PC-3 (cell line): ENCODE measurements at regions not wholly inside any gene's neighbourhood (a gene's known extent, or its start where the extent isn't known, plus 50 kb on each side); places are given as distances from the start of the nearest gene placed in this dataset.

Experiments used
- ATAC-seq: fragments of 200-7000 bp; cut with Tn5 transposase; 2 replicates; pipeline ENCODE4 v1.9.1; 2020; ENCODE audit warnings: mild to moderate bottlenecking, moderate library complexity
- BruUV-seq: library from RNA; stranded (reverse); fragments of 400-500 nt; replicated peaks from 2 replicates; lab custom pipeline; 2021; lab: Mats Ljungman, UMichigan
- CTCF ChIA-PET: fragments of 300-600 bp; sonication (Branson Sonifier 250); formaldehyde crosslinking; loops from one replicate; lab custom pipeline; 2022; ENCODE audit warnings: antibody characterized with exemption; lab: Charles Lee
- POLR2A ChIA-PET: fragments of 300-600 bp; sonication (Branson Sonifier 250); formaldehyde crosslinking; loops from one replicate; lab custom pipeline; 2022; ENCODE audit warnings: antibody characterized with exemption; ENCODE audit not compliant: unreplicated experiment; lab: Charles Lee
- DNase-seq: peaks from one replicate; pipeline ENCODE4 v3.0.0-alpha.2; 2015
- H2AFZ ChIP-seq: fragments of 300-600 bp; sonication (generic); 2 replicates; pipeline ENCODE4 v1.6.0; 2016; ENCODE audit warnings: antibody characterized with exemption, low read length
- H3F3A ChIP-seq: fragments of 300-600 bp; sonication (generic); one replicate; pipeline ENCODE4 v1.6.0; 2017; ENCODE audit warnings: antibody characterized with exemption, low read length, control low read depth, mild to moderate bottlenecking; ENCODE audit not compliant: unreplicated experiment
- H3K27ac ChIP-seq: fragments of 300-600 bp; sonication (generic); 2 replicates; pipeline ENCODE4 v1.5.1; 2016; ENCODE audit warnings: mild to moderate bottlenecking, low read length
- H3K27me3 ChIP-seq: fragments of 300-600 bp; sonication (generic); 2 replicates; pipeline ENCODE4 v1.6.1; 2016; ENCODE audit warnings: low read length, mixed read lengths
- H3K36me3 ChIP-seq: fragments of 300-600 bp; sonication (generic); 2 replicates; pipeline ENCODE4 v1.6.1; 2016; ENCODE audit warnings: low read depth, mixed run types, low read length, mixed read lengths
- H3K4me1 ChIP-seq: fragments of 300-600 bp; sonication (generic); 2 replicates; pipeline ENCODE4 v1.5.1; 2016; ENCODE audit warnings: low read length; ENCODE audit not compliant: insufficient read depth
- H3K4me2 ChIP-seq: fragments of 300-600 bp; sonication (generic); 2 replicates; pipeline ENCODE4 v1.6.0; 2016; ENCODE audit warnings: low read length
- H3K4me3 ChIP-seq: fragments of 300-600 bp; sonication (generic); 2 replicates; pipeline ENCODE4 v1.5.1; 2016; ENCODE audit warnings: mild to moderate bottlenecking, low read length, mixed read lengths
- H3K79me2 ChIP-seq: fragments of 300-600 bp; sonication (generic); 2 replicates; pipeline ENCODE4 v1.6.1; 2017; ENCODE audit warnings: low read length, mixed read lengths
- H3K9ac ChIP-seq: fragments of 300-600 bp; sonication (generic); 2 replicates; pipeline ENCODE4 v1.6.0; 2016; ENCODE audit warnings: mild to moderate bottlenecking, low read length
- H3K9me2 ChIP-seq: fragments of 300-600 bp; sonication (generic); replicated peaks from 2 replicates; pipeline ENCODE4 v1.6.1; 2016; ENCODE audit warnings: mixed run types, low read length, mixed read lengths
- H3K9me3 ChIP-seq: fragments of 300-600 bp; sonication (generic); 2 replicates; pipeline ENCODE4 v1.6.1; 2016; ENCODE audit warnings: low read length, mixed read lengths
- H4K20me1 ChIP-seq: fragments of 300-600 bp; sonication (generic); 2 replicates; pipeline ENCODE4 v1.6.1; 2016; ENCODE audit warnings: low read length, mixed read lengths
- EZH2 ChIP-seq: fragments of 300-600 bp; sonication (generic); IDR thresholded peaks from one replicate; pipeline ENCODE4 v1.6.1; 2017; ENCODE audit warnings: antibody characterized with exemption, mild to moderate bottlenecking, low read length; ENCODE audit not compliant: unreplicated experiment
- EZH2phosphoT487 ChIP-seq: fragments of 300-600 bp; sonication (generic); IDR thresholded peaks from 2 replicates; pipeline ENCODE4 v1.6.1; 2018; ENCODE audit warnings: mild to moderate bottlenecking, antibody characterized with exemption, low read length, borderline replicate concordance
- intact Hi-C: fragments of 100-400 bp; cut with micrococcal nuclease; formaldehyde crosslinking; loops from 2 replicates; pipeline ENCODE4 v1.9.0; 2023
- TF ChIP-seq, protein P1 (sequence below): fragments of 300-600 bp; sonication (generic); conservative IDR thresholded peaks from 2 replicates; pipeline ENCODE4 v1.5.1; 2017; ENCODE audit warnings: antibody characterized with exemption, low read depth, mild to moderate bottlenecking, low read length

DNA sequence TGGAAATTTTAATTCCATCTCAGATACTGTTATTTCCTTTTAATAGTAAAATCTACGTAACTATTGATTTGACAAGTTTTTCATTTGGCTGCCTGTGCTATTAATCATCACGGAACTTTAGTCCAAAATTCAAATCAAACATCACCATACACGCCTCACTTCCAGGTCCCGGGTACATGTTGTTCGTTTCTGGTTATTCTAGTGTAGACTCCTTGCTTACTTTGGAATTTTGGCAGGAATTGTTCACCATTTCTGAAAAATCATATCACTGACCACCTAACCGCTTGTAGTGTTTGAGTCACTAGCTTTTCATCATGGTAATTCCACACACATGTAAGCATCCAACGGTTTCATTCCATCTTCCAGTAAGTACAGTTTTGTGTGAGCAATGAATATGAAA lies 98.0 kb upstream of the NHSL1 start:
- Histone ChIP-seq H3K79me2 (no peaks in the 10 kb centered on the region), H3K36me3 (no peaks in the 10 kb centered on the region), H3K4me3 (no peak overlapping the region), H3K9ac (no peak overlapping the region), H4K20me1 (no peaks in the 10 kb centered on the region), H3K9me3 (no peaks in the 10 kb centered on the region), H3K4me1 (peaks cover 32% of the 10 kb centered on the region), H3K27me3 (no peaks in the 10 kb centered on the region), H3K4me2 (no peak overlapping the region), H2AFZ (no peak overlapping the region), H3F3A (no peaks in the 10 kb centered on the region), H3K27ac (no peak overlapping the region; the same call in 1 of the 2 replicates), H3K9me2 (no peaks in the 10 kb centered on the region)
- no peak for ATAC-seq
- intact Hi-C loops, result no loop called here
- ChIA-PET POLR2A (no interaction called here), CTCF (no interaction called here)
- TF ChIP-seq EZH2phosphoT487, result no peak
- TF ChIP-seq, protein P1, sequence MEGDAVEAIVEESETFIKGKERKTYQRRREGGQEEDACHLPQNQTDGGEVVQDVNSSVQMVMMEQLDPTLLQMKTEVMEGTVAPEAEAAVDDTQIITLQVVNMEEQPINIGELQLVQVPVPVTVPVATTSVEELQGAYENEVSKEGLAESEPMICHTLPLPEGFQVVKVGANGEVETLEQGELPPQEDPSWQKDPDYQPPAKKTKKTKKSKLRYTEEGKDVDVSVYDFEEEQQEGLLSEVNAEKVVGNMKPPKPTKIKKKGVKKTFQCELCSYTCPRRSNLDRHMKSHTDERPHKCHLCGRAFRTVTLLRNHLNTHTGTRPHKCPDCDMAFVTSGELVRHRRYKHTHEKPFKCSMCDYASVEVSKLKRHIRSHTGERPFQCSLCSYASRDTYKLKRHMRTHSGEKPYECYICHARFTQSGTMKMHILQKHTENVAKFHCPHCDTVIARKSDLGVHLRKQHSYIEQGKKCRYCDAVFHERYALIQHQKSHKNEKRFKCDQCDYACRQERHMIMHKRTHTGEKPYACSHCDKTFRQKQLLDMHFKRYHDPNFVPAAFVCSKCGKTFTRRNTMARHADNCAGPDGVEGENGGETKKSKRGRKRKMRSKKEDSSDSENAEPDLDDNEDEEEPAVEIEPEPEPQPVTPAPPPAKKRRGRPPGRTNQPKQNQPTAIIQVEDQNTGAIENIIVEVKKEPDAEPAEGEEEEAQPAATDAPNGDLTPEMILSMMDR, result no peak
- DNase-seq, result no peak
- no TSS peak for BruUV-seq

DNA sequence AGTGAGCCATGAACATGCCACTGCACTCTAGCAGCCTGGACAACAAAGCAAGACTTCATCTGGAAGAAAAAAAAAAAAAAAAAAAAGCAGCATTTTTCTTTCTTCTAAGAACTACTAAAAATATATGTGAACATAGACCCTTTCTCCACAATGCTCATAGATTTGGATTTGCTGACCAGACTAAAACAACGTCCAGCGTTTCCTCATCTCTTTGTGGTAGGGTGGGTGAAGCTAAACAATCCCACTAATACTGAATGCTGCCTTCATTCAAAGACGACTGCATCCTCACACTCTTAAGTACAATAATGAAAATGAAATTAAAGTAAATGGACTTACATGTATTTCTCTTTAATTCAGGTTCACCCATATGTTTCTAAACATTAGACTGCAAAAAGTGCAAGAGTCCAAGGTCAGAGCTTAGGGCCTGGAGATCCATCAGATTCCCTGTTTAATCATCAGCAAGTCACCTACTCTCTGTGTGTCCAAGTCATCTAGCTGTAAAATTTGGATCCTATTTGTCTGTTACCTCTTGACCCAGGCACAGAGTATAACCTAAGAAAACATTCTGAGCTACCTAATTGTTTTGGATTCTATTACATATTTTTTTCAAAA lies 99.4 kb upstream of the NHSL1 start:
- BruUV-seq, result no TSS peak
- H3F3A ChIP-seq, result no peaks in the 10 kb centered on the region
- TF ChIP-seq EZH2, result no peak
- H3K4me1 ChIP-seq, result peaks cover 22% of the 10 kb centered on the region
- no peak overlapping the region for H3K9ac ChIP-seq
- POLR2A ChIA-PET, result no interaction called here
- no peak overlapping the region for H2AFZ ChIP-seq
- H3K27me3 ChIP-seq, result no peaks in the 10 kb centered on the region
- no peak for DNase-seq
- no peak overlapping the region for H3K4me2 ChIP-seq
- no peaks in the 10 kb centered on the region for H4K20me1 ChIP-seq
- H3K4me3 ChIP-seq, result no peak overlapping the region
- H3K9me2 ChIP-seq, result no peaks in the 10 kb centered on the region
- no peak for ATAC-seq
- no peaks in the 10 kb centered on the region for H3K79me2 ChIP-seq
- intact Hi-C loops, result no loop called here
- no peak overlapping the region for H3K27ac ChIP-seq
- CTCF ChIA-PET, result no interaction called here
- H3K9me3 ChIP-seq, result no peaks in the 10 kb centered on the region
- H3K36me3 ChIP-seq, result no peaks in the 10 kb centered on the region

DNA sequence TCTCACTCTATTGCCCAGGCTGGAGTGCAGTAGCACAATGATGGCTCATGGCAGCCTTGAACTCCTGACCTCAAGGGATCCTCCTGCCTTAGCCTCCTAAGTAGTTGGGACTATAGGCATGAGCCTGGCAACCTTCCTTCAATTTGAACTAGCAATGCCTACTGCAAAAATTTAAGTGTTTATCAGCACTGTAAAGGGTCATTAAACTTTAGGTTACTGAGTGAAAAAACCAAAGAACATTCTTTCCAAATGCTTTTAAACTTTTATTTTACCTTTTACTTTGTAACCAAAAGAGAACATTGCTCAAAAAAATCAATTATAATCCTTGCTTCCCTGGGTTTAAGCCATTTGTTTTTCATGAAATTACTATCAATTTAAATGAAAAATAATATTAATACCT lies 101.0 kb upstream of the NHSL1 start:
- no peaks in the 10 kb centered on the region for H3K79me2 ChIP-seq
- no peak overlapping the region for H3K4me2 ChIP-seq
- H3F3A ChIP-seq, result no peaks in the 10 kb centered on the region
- H3K9me2 ChIP-seq, result no peaks in the 10 kb centered on the region
- no peak overlapping the region for H2AFZ ChIP-seq
- no peaks in the 10 kb centered on the region for H3K36me3 ChIP-seq
- peaks cover 10% of the 10 kb centered on the region for H3K4me1 ChIP-seq
- no peaks in the 10 kb centered on the region for H4K20me1 ChIP-seq
- no peak overlapping the region for H3K4me3 ChIP-seq
- ATAC-seq, result no peak
- POLR2A ChIA-PET, result no interaction called here
- TF ChIP-seq, protein P1, result no peak
- TF ChIP-seq EZH2phosphoT487 (no peak), EZH2 (no peak)
- no peak overlapping the region for H3K27ac ChIP-seq
- no peaks in the 10 kb centered on the region for H3K27me3 ChIP-seq
- CTCF ChIA-PET, result no interaction called here
- no peak for DNase-seq
- intact Hi-C loops, result no loop called here
- no peak overlapping the region for H3K9ac ChIP-seq
- H3K9me3 ChIP-seq, result no peaks in the 10 kb centered on the region
- no TSS peak for BruUV-seq
